GM18507 (cell line): ENCODE measurements at regions not wholly inside any gene's neighbourhood (a gene's known extent, or its start where the extent isn't known, plus 50 kb on each side); places are given as distances from the start of the nearest gene placed in this dataset.

ENCODE experiments used
- DNase-seq: peaks from one replicate; pipeline ENCODE4 v3.0.0; 2011; ENCODE audit warnings: low read depth; ENCODE audit not compliant: insufficient read length; ENCODE audit errors: extremely low spot score
- FAIRE-seq: peaks from 2 replicates; lab custom pipeline; 2011; peaks lifted over from hg19 to GRCh38; lab: Jason Lieb, UNC

- no peak for FAIRE-seq
Observed at GRCh38 chr2:118706844-118707243, 140.6 kb downstream of the EN1 start.

GRCh38 chr2:118706371-118706770 is 141.1 kb downstream of the EN1 start:
- no peak for FAIRE-seq
- DNase-seq = no peak

More at GRCh38 chr2:118706844-118707243, 140.6 kb downstream of the EN1 start:
- DNase-seq = no peak

GRCh38 chr2:118705032-118705431 is 142.4 kb downstream of the EN1 start:
- DNase-seq (no peak), FAIRE-seq (no peak)

- FAIRE-seq = no peak
- DNase-seq = no peak
Observed at GRCh38 chr2:118699447-118700175, 147.8 kb downstream of the EN1 start.

GRCh38 chr2:118698564-118698963 is 148.9 kb downstream of the EN1 start:
- no peak for FAIRE-seq
- no peak for DNase-seq

GRCh38 chr2:118697781-118698180 is 149.7 kb downstream of the EN1 start:
- FAIRE-seq (no peak), DNase-seq (no peak)

GRCh38 chr2:118696786-118697465 is 150.5 kb downstream of the EN1 start:
- FAIRE-seq = no peak

GRCh38 chr2:118693287-118693822 is 154.1 kb downstream of the EN1 start:
- DNase-seq (no peak), FAIRE-seq (no peak)

More at GRCh38 chr2:118696786-118697465, 150.5 kb downstream of the EN1 start:
- DNase-seq = no peak

- DNase-seq (no peak), FAIRE-seq (no peak)
Observed at GRCh38 chr2:118689874-118690273, 157.6 kb downstream of the EN1 start.

GRCh38 chr2:118689456-118689855 is 158.0 kb downstream of the EN1 start:
- FAIRE-seq (no peak), DNase-seq (no peak)

GRCh38 chr2:118689033-118689432 is 158.4 kb downstream of the EN1 start:
- DNase-seq (no peak), FAIRE-seq (no peak)

GRCh38 chr2:118687698-118688097 is 159.8 kb downstream of the EN1 start:
- FAIRE-seq (no peak), DNase-seq (no peak)

- DNase-seq = no peak
- FAIRE-seq = no peak
Observed at GRCh38 chr2:118687192-118687591, 160.3 kb downstream of the EN1 start.

- FAIRE-seq (no peak), DNase-seq (no peak)
Observed at GRCh38 chr2:118686346-118686745, 161.1 kb downstream of the EN1 start.

GRCh38 chr2:118683460-118683859 is 164.0 kb downstream of the EN1 start:
- FAIRE-seq (no peak), DNase-seq (no peak)

- DNase-seq = no peak
- no peak for FAIRE-seq
Observed at GRCh38 chr2:118678985-118679384, 168.5 kb downstream of the EN1 start.

GRCh38 chr2:118677546-118677945 is 169.9 kb downstream of the EN1 start:
- FAIRE-seq = no peak
- no peak for DNase-seq

- FAIRE-seq (no peak), DNase-seq (no peak)
Observed at GRCh38 chr2:118675531-118675930, 171.9 kb downstream of the EN1 start.

- DNase-seq (no peak), FAIRE-seq (no peak)
Observed at GRCh38 chr2:118672571-118673158, 174.8 kb downstream of the EN1 start.

GRCh38 chr2:118671701-118672454 is 175.6 kb downstream of the EN1 start:
- FAIRE-seq = no peak
- no peak for DNase-seq
